ENCODE measurements at regions not wholly inside any gene's neighbourhood (a gene's known extent, or its start where the extent isn't known, plus 50 kb on each side); places are given as distances from the start of the nearest gene placed in this dataset.
A peak's percentile ranks its signal among the peaks of the same experiment; 100 is the strongest.

GRCh38 chr5:66234241-66234640 is 90.1 kb downstream of the SREK1 start:
- Mint-ChIP-seq H3K27me3 (ENCODE audit: unreplicated experiment) (peaks cover 7% of the 10 kb centered on the region), H3K36me3 (ENCODE audit: unreplicated experiment) (no peaks in the 10 kb centered on the region), H3K4me1 (ENCODE audit: unreplicated experiment) (no peaks in the 10 kb centered on the region), H3K4me3 (ENCODE audit: unreplicated experiment) (no peak overlapping the region), H3K9me3 (ENCODE audit: unreplicated experiment) (peaks cover 3% of the 10 kb centered on the region), H3K27ac (ENCODE audit: unreplicated experiment) (no peak overlapping the region)
- DNase-seq (ENCODE audit: extremely low spot score, unreplicated experiment), result no peak
- TF ChIP-seq CTCF (IDR thresholded peaks at IDR 0.05), result no peak

- H3K9me3 Mint-ChIP-seq (ENCODE audit: unreplicated experiment), result no peaks in the 10 kb centered on the region
- H3K4me1 Mint-ChIP-seq (ENCODE audit: unreplicated experiment), result no peaks in the 10 kb centered on the region
- no peak for TF ChIP-seq CTCF (IDR thresholded peaks at IDR 0.05)
- peaks cover 30% of the 10 kb centered on the region for H3K27me3 Mint-ChIP-seq (ENCODE audit: unreplicated experiment)
- no peak for DNase-seq (ENCODE audit: extremely low spot score, unreplicated experiment)
- H3K36me3 Mint-ChIP-seq (ENCODE audit: unreplicated experiment), result no peaks in the 10 kb centered on the region
- H3K27ac Mint-ChIP-seq (ENCODE audit: unreplicated experiment), result no peak overlapping the region
- no peak overlapping the region for H3K4me3 Mint-ChIP-seq (ENCODE audit: unreplicated experiment)
Measured at GRCh38 chr5:66238435-66238834, 94.3 kb downstream of the SREK1 start.

GRCh38 chr5:66239034-66239433 is 94.9 kb downstream of the SREK1 start:
- Mint-ChIP-seq H3K9me3 (ENCODE audit: unreplicated experiment) (no peaks in the 10 kb centered on the region), H3K36me3 (ENCODE audit: unreplicated experiment) (no peaks in the 10 kb centered on the region), H3K27ac (ENCODE audit: unreplicated experiment) (no peak overlapping the region), H3K4me1 (ENCODE audit: unreplicated experiment) (no peaks in the 10 kb centered on the region), H3K27me3 (ENCODE audit: unreplicated experiment) (peaks cover 30% of the 10 kb centered on the region), H3K4me3 (ENCODE audit: unreplicated experiment) (no peak overlapping the region)
- no peak for DNase-seq (ENCODE audit: extremely low spot score, unreplicated experiment)
- peak; percentile 12 for TF ChIP-seq CTCF (IDR thresholded peaks at IDR 0.05)

- Mint-ChIP-seq H3K4me1 (ENCODE audit: unreplicated experiment) (no peaks in the 10 kb centered on the region), H3K36me3 (ENCODE audit: unreplicated experiment) (no peaks in the 10 kb centered on the region), H3K27ac (ENCODE audit: unreplicated experiment) (no peak overlapping the region), H3K9me3 (ENCODE audit: unreplicated experiment) (no peaks in the 10 kb centered on the region), H3K4me3 (ENCODE audit: unreplicated experiment) (no peak overlapping the region), H3K27me3 (ENCODE audit: unreplicated experiment) (peaks cover 33% of the 10 kb centered on the region)
- TF ChIP-seq CTCF (IDR thresholded peaks at IDR 0.05), result no peak
- DNase-seq (ENCODE audit: extremely low spot score, unreplicated experiment), result no peak
Measured at GRCh38 chr5:66241136-66241825, 97.2 kb downstream of the SREK1 start.

GRCh38 chr5:66242050-66242715 is 98.1 kb downstream of the SREK1 start:
- H3K4me3 Mint-ChIP-seq (ENCODE audit: unreplicated experiment), result no peak overlapping the region
- no peaks in the 10 kb centered on the region for H3K4me1 Mint-ChIP-seq (ENCODE audit: unreplicated experiment)
- TF ChIP-seq CTCF (IDR thresholded peaks at IDR 0.05), result no peak
- DNase-seq (ENCODE audit: extremely low spot score, unreplicated experiment), result no peak
- peaks cover 33% of the 10 kb centered on the region for H3K27me3 Mint-ChIP-seq (ENCODE audit: unreplicated experiment)
- H3K9me3 Mint-ChIP-seq (ENCODE audit: unreplicated experiment), result no peaks in the 10 kb centered on the region
- no peaks in the 10 kb centered on the region for H3K36me3 Mint-ChIP-seq (ENCODE audit: unreplicated experiment)
- H3K27ac Mint-ChIP-seq (ENCODE audit: unreplicated experiment), result no peak overlapping the region
